GM13977 (cell line): ENCODE measurements at regions not wholly inside any gene's neighbourhood (a gene's known extent, or its start where the extent isn't known, plus 50 kb on each side); places are given as distances from the start of the nearest gene placed in this dataset.

ENCODE experiments used
- DNase-seq: peaks from one replicate; pipeline ENCODE4 v3.0.0; 2012; ENCODE audit warnings: low spot score
- CTCF ChIP-seq: IDR thresholded peaks from 2 replicates; pipeline ENCODE4 v1.5.1; 2012; ENCODE audit warnings: mild to moderate bottlenecking, control low read depth; ENCODE audit not compliant: insufficient read depth; ENCODE audit errors: extremely low read depth, missing control alignments
- in situ Hi-C: fragments of 300-500 bp; cut with MboI; formaldehyde crosslinking; loops from one replicate; pipeline ENCODE4 v1.12.0; 2022; ENCODE audit warnings: low sequenced_read_pairs, low pct_unique_long_range_greater_than_20kb, mixed read lengths, inconsistent platforms; ENCODE audit not compliant: unreplicated experiment

GRCh38 chr2:133848111-133848649 is 279.9 kb upstream of the NCKAP5 start:
- in situ Hi-C loops = no loop called here
- no peak for DNase-seq
- no peak for TF ChIP-seq CTCF

- DNase-seq = no peak
- no peak for TF ChIP-seq CTCF
- in situ Hi-C loops = no loop called here
These were observed 281.1 kb upstream of the NCKAP5 start for GRCh38 chr2:133849341-133849740.

GRCh38 chr2:133854603-133855200 is 286.4 kb upstream of the NCKAP5 start:
- TF ChIP-seq CTCF = no peak
- in situ Hi-C loops = loop anchor here (25.0 kb wide), 4 partner anchors 108 to 583 kb away; no protein-coding TSS in a partner anchor

GRCh38 chr2:133855526-133855925 is 287.3 kb upstream of the NCKAP5 start:
- in situ Hi-C loops = loop anchor here (25.0 kb wide), 4 partner anchors 107 to 582 kb away; no protein-coding TSS in a partner anchor
- TF ChIP-seq CTCF = no peak
- DNase-seq = no peak

More at GRCh38 chr2:133854603-133855200, 286.4 kb upstream of the NCKAP5 start:
- DNase-seq = peak; percentile 2

GRCh38 chr2:133856678-133857077 is 288.4 kb upstream of the NCKAP5 start:
- TF ChIP-seq CTCF = no peak
- no peak for DNase-seq
- in situ Hi-C loops = loop anchor here (25.0 kb wide), 4 partner anchors 106 to 581 kb away; no protein-coding TSS in a partner anchor

- no peak for TF ChIP-seq CTCF
- DNase-seq = no peak
- in situ Hi-C loops = loop anchor here (25.0 kb wide), 4 partner anchors 103 to 578 kb away; no protein-coding TSS in a partner anchor
These were observed 291.3 kb upstream of the NCKAP5 start for GRCh38 chr2:133859578-133859977.
